OCI-LY3 (cell line): ENCODE measurements at regions not wholly inside any gene's neighbourhood (a gene's known extent, or its start where the extent isn't known, plus 50 kb on each side); places are given as distances from the start of the nearest gene placed in this dataset.
"Not testable (repeated sequence)": the region's sequence is repeated elsewhere in the genome, so short reads cannot be mapped to it uniquely, and the experiment has no call there.

ENCODE experiments used
- H2AFZ ChIP-seq: fragments of 200-600, 300-600 bp; shearing (Covaris generic); 2 replicates; pipeline ENCODE4 v1.6.0; 2014; ENCODE audit warnings: antibody characterized with exemption, low read depth, low read length
- H3K27ac ChIP-seq: fragments of 200-600, 300-600 bp; sonication (generic); 2 replicates; pipeline ENCODE4 v1.5.1; 2014; ENCODE audit warnings: mild to moderate bottlenecking, low read length, moderate library complexity, mixed read lengths
- H3K27me3 ChIP-seq: fragments of 200-600, 300-600 bp; sonication (generic); 2 replicates; pipeline ENCODE4 v1.6.1; 2014; ENCODE audit warnings: low read depth, low read length, mixed read lengths
- H3K36me3 ChIP-seq: fragments of 200-600, 300-600 bp; sonication (generic); replicated peaks from 2 replicates; pipeline ENCODE3; 2014; ENCODE audit warnings: low read depth, low read length, mixed read lengths
- H3K4me1 ChIP-seq: fragments of 300-600, 200-600 bp; sonication (generic); 2 replicates; pipeline ENCODE4 v1.6.1; 2014; ENCODE audit warnings: low read length, mixed read lengths
- H3K4me2 ChIP-seq: fragments of 200-600, 300-600 bp; sonication (generic); 2 replicates; pipeline ENCODE4 v1.6.1; 2014; ENCODE audit warnings: low read length, mixed read lengths
- H3K4me3 ChIP-seq: fragments of 300-600, 200-600 bp; sonication (generic); 2 replicates; pipeline ENCODE4 v1.5.1; 2014; ENCODE audit warnings: antibody characterized with exemption, mild to moderate bottlenecking, low read length, moderate library complexity
- H3K79me2 ChIP-seq: fragments of 300-600, 200-600 bp; shearing (Covaris generic); 2 replicates; pipeline ENCODE4 v1.6.1; 2014; ENCODE audit warnings: mild to moderate bottlenecking, low read length, mixed read lengths
- H3K9ac ChIP-seq: fragments of 300-600, 200-600 bp; shearing (Covaris generic); 2 replicates; pipeline ENCODE4 v1.6.0; 2014; ENCODE audit warnings: mild to moderate bottlenecking, low read length, moderate library complexity
- H3K9me3 ChIP-seq: fragments of 200-600, 300-600 bp; shearing (Covaris generic); 2 replicates; pipeline ENCODE4 v1.6.1; 2014; ENCODE audit warnings: low read length, mixed read lengths; ENCODE audit not compliant: insufficient read depth
- H4K20me1 ChIP-seq: fragments of 200-600, 300-600 bp; sonication (generic); 2 replicates; pipeline ENCODE4 v1.6.1; 2016; ENCODE audit warnings: low read length, mixed read lengths; ENCODE audit not compliant: insufficient read depth
- EZH2phosphoT487 ChIP-seq: fragments of 200-600 bp; shearing (Covaris generic); IDR thresholded peaks from 2 replicates; pipeline ENCODE4 v1.6.1; 2018; ENCODE audit warnings: antibody characterized with exemption, mixed run types, low read depth
- TF ChIP-seq, protein P1 (sequence below): fragments of 200-600, 300-600 bp; sonication (generic); IDR thresholded peaks from 2 replicates; pipeline ENCODE4 v1.5.1; 2014; ENCODE audit warnings: antibody characterized with exemption, low read length, low read depth

GRCh38 chr5:50501491-50502228 is 60.6 kb upstream of the EMB start:
- no peak overlapping the region for H2AFZ ChIP-seq
- no peaks in the 10 kb centered on the region for H4K20me1 ChIP-seq
- no peaks in the 10 kb centered on the region for H3K36me3 ChIP-seq
- H3K4me2 ChIP-seq: peak overlapping the region; percentile 68
- H3K27ac ChIP-seq: peak overlapping the region; percentile 92
- H3K4me3 ChIP-seq: peak overlapping the region; percentile 19; the same call in 1 of the 2 replicates
- no peaks in the 10 kb centered on the region for H3K79me2 ChIP-seq
- peaks cover 13% of the 10 kb centered on the region for H3K4me1 ChIP-seq
- no peak for TF ChIP-seq EZH2phosphoT487
- TF ChIP-seq, protein P1, sequence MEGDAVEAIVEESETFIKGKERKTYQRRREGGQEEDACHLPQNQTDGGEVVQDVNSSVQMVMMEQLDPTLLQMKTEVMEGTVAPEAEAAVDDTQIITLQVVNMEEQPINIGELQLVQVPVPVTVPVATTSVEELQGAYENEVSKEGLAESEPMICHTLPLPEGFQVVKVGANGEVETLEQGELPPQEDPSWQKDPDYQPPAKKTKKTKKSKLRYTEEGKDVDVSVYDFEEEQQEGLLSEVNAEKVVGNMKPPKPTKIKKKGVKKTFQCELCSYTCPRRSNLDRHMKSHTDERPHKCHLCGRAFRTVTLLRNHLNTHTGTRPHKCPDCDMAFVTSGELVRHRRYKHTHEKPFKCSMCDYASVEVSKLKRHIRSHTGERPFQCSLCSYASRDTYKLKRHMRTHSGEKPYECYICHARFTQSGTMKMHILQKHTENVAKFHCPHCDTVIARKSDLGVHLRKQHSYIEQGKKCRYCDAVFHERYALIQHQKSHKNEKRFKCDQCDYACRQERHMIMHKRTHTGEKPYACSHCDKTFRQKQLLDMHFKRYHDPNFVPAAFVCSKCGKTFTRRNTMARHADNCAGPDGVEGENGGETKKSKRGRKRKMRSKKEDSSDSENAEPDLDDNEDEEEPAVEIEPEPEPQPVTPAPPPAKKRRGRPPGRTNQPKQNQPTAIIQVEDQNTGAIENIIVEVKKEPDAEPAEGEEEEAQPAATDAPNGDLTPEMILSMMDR: no peak
- no peaks in the 10 kb centered on the region for H3K27me3 ChIP-seq
- H3K9ac ChIP-seq: peak overlapping the region; percentile 30; the same call in 1 of the 2 replicates
- H3K9me3 ChIP-seq: no peaks in the 10 kb centered on the region

GRCh38 chr5:50513028-50513457 is 72.0 kb upstream of the EMB start:
- H3K4me2 ChIP-seq, H3K9me3 ChIP-seq, H3K27ac ChIP-seq, H4K20me1 ChIP-seq, H3K79me2 ChIP-seq, H3K36me3 ChIP-seq, H3K9ac ChIP-seq, H3K4me3 ChIP-seq, H3K4me1 ChIP-seq, H3K27me3 ChIP-seq, H2AFZ ChIP-seq: not testable (repeated sequence)
- TF ChIP-seq, protein P1: peak; percentile 43

DNA sequence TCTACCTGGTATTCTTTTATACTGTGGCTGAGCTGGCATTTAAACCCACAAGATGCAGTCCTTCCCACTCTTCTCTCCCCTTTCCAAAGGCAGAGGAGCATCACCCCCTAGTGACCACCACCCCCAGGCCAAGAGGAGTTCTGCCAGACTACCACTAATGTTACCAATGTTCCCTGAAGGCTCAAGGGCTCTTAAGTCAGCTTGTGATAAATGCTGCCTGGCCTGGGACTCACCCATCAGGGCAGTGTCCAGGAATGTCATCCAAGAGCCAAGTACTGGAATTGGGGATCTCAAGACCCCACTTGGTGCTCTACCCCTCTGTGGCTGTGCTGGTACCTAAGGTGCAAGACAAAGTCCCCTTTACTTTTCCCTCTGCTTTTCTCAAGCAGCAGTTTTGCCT is 80.0 kb upstream of the EMB start:
- H3K36me3 ChIP-seq, H3K4me3 ChIP-seq, H3K9ac ChIP-seq, H3K79me2 ChIP-seq, H3K4me2 ChIP-seq, H3K9me3 ChIP-seq, H3K27ac ChIP-seq, H2AFZ ChIP-seq, H3K4me1 ChIP-seq, H4K20me1 ChIP-seq, H3K27me3 ChIP-seq: not testable (repeated sequence)

GRCh38 chr5:50527514-50528060 is 86.5 kb upstream of the EMB start:
- H3K9ac ChIP-seq, H3K4me2 ChIP-seq, H3K4me3 ChIP-seq, H3K27ac ChIP-seq, H2AFZ ChIP-seq, H3K79me2 ChIP-seq, H4K20me1 ChIP-seq, H3K9me3 ChIP-seq, H3K4me1 ChIP-seq, H3K27me3 ChIP-seq, H3K36me3 ChIP-seq: not testable (repeated sequence)

- TF ChIP-seq, protein P1: no peak
- TF ChIP-seq EZH2phosphoT487: no peak
- Histone ChIP-seq H4K20me1 (no peaks in the 10 kb centered on the region), H3K27ac (no peak overlapping the region), H3K27me3 (no peaks in the 10 kb centered on the region), H3K79me2 (no peaks in the 10 kb centered on the region), H3K4me2 (no peak overlapping the region), H3K9me3 (no peaks in the 10 kb centered on the region), H2AFZ (no peak overlapping the region), H3K36me3 (no peaks in the 10 kb centered on the region), H3K9ac (no peak overlapping the region), H3K4me1 (peaks cover 5% of the 10 kb centered on the region), H3K4me3 (no peak overlapping the region)
These were observed 94.3 kb upstream of the EMB start for GRCh38 chr5:50535393-50535792.

DNA sequence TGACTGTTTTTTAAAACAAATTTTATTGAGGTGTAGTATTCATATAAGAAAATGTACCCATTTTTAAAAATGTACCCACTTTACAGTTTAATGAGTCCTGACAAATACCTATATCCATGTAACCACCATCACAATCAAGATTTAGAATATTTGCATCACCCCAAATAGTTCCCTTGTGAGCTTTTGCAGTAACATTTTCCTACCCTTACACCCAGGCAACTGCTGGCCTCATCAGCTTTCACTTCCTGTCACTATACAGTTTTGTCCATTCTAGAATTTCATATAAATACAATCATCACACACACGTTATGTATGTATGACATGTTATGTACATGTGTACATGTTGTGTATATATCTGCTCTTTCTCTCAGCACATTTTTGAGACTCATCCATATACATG is 96.4 kb upstream of the EMB start:
- not testable (repeated sequence) for H3K4me2 ChIP-seq, H2AFZ ChIP-seq

More for the DNA sequence above, 96.4 kb upstream of the EMB start:
- H3K79me2 ChIP-seq, H3K9ac ChIP-seq, H3K9me3 ChIP-seq, H3K4me3 ChIP-seq, H3K27ac ChIP-seq, H3K36me3 ChIP-seq, H4K20me1 ChIP-seq, H3K4me1 ChIP-seq, H3K27me3 ChIP-seq: not testable (repeated sequence)
